Vagina (tissue), 2 donors: ENCODE measurements at regions not wholly inside any gene's neighbourhood (a gene's known extent, or its start where the extent isn't known, plus 50 kb on each side); places are given as distances from the start of the nearest gene placed in this dataset.

ENCODE experiments used
- CTCF ChIP-seq, 3 experiments: fragments of 450-650 bp in 2 of 3; fragments of 200-600 bp in 1 of 3; sonication (generic) in 1 of 3; IDR thresholded peaks; one replicate each; pipeline ENCODE4 v1.5.1; 2017 to 2019; ENCODE audit warnings: antibody characterized with exemption in 3 of 3, mild to moderate bottlenecking in 2 of 3, moderate library complexity in 2 of 3
- POLR2A ChIP-seq, 2 donors: fragments of 450-650 bp; IDR thresholded peaks; one replicate each; pipeline ENCODE4 v1.6.1; 2017; ENCODE audit warnings: antibody characterized with exemption in 2 of 2, mild to moderate bottlenecking in 2 of 2, moderate library complexity in 2 of 2

- TF ChIP-seq CTCF (IDR thresholded peaks at IDR 0.05) (no peak), POLR2A (IDR thresholded peaks at IDR 0.05) (no peak)
Measured at GRCh38 chr1:79375352-79375751, 368.8 kb upstream of the ADGRL4 start.
